ENCODE measurements at regions not wholly inside any gene's neighbourhood (a gene's known extent, or its start where the extent isn't known, plus 50 kb on each side); places are given as distances from the start of the nearest gene placed in this dataset.

DNA sequence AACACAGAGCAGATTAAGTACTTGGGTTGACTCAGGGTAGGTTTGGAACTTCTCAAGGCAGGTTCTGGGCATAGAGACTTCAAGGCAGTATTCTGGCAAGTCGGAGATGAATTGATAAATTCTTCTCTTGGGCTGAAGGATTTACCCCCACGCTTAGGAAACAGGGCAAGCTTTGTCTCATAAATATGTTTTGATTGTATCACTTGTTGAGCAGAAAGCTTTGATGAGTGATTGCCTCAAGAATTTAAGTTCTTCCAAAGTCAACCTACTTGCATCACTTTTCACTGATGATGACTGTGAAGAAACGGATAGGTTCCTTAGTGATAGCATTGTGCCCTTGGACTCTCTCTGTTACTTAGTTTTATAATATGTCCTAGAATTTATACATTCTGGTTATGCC, 258.6 kb upstream of the DACH1 start:
- H3K9me3 ChIP-seq, result no peaks in the 10 kb centered on the region
- TF ChIP-seq POLR2A (IDR thresholded peaks at IDR 0.05) (no peak), POLR2AphosphoS5 (IDR thresholded peaks at IDR 0.05) (no peak)
- TF ChIP-seq, protein P1, sequence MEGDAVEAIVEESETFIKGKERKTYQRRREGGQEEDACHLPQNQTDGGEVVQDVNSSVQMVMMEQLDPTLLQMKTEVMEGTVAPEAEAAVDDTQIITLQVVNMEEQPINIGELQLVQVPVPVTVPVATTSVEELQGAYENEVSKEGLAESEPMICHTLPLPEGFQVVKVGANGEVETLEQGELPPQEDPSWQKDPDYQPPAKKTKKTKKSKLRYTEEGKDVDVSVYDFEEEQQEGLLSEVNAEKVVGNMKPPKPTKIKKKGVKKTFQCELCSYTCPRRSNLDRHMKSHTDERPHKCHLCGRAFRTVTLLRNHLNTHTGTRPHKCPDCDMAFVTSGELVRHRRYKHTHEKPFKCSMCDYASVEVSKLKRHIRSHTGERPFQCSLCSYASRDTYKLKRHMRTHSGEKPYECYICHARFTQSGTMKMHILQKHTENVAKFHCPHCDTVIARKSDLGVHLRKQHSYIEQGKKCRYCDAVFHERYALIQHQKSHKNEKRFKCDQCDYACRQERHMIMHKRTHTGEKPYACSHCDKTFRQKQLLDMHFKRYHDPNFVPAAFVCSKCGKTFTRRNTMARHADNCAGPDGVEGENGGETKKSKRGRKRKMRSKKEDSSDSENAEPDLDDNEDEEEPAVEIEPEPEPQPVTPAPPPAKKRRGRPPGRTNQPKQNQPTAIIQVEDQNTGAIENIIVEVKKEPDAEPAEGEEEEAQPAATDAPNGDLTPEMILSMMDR (IDR thresholded peaks at IDR 0.05), result no peak
- no peaks in the 10 kb centered on the region for H3K36me3 ChIP-seq
- no peaks in the 10 kb centered on the region for H3K27me3 ChIP-seq
- intact Hi-C loops (cut with DNase I; ENCODE audit: low total_unique reads), result no loop called here
- H3K27ac ChIP-seq, result no peak overlapping the region
- H3K4me3 ChIP-seq, result no peak overlapping the region
- no peak for DNase-seq (ENCODE audit: low spot score in 2 of 2)
- no peaks in the 10 kb centered on the region for H3K4me1 ChIP-seq

DNA sequence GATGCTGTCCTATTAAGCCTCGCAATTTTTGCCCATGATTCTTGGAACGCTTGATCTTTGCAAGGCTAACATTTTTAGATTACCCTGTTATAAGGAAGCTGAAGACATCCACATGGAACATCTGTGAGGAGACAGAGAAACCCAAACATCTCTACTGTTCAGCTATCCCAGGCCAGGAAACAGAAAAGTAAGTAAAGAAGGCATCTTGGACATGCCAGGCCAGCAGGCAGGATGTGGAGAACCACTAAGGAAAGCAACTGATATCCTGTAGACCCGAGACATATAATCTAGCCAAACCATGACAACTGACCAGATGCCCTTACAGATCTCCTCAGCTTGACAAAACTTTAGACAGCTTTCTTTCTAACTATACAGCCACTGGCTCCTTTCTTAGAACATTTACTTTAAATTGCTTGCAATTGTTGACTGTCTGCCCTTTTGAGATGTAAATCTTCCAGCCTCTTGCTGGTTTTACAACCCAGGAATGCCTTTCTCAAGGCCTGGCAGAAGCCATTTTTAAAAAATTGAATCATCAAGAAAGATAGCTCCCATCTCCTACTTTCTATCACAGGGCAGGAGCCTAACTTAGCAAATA, 255.8 kb upstream of the DACH1 start:
- TF ChIP-seq, protein P1 (IDR thresholded peaks at IDR 0.05), result no peak
- TF ChIP-seq POLR2A (IDR thresholded peaks at IDR 0.05) (no peak), POLR2AphosphoS5 (IDR thresholded peaks at IDR 0.05) (no peak)
- intact Hi-C loops (cut with DNase I; ENCODE audit: low total_unique reads), result no loop called here
- Histone ChIP-seq H3K27me3 (no peaks in the 10 kb centered on the region), H3K4me1 (no peaks in the 10 kb centered on the region), H3K9me3 (no peaks in the 10 kb centered on the region), H3K36me3 (no peaks in the 10 kb centered on the region), H3K4me3 (no peak overlapping the region), H3K27ac (no peak overlapping the region)
- DNase-seq (ENCODE audit: low spot score in 2 of 2), result no peak

DNA sequence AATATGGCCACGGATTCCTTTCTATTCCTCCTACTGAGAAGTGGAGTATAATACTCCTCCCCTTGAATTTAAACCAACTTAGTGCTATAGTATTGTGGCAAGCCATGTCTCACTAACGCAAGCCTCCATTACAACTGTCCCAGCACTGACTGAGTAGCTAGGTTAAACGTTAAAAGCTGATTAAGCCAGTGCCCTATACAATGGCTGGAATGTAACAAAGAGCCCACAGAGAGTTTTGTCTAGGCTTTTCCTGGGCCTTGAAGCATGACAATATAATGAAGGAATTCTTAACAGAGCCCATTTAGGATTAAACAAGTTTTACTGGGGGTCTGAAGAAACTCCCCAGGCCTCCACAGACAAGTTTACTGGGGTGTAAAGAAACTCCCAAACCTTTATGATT, 254.5 kb upstream of the DACH1 start:
- Histone ChIP-seq H3K27ac (no peak overlapping the region), H3K9me3 (no peaks in the 10 kb centered on the region), H3K36me3 (no peaks in the 10 kb centered on the region), H3K4me1 (no peaks in the 10 kb centered on the region), H3K27me3 (no peaks in the 10 kb centered on the region), H3K4me3 (no peak overlapping the region)
- no peak for DNase-seq (ENCODE audit: low spot score in 2 of 2)
- intact Hi-C loops (cut with DNase I; ENCODE audit: low total_unique reads), result no loop called here
- no peak for TF ChIP-seq POLR2A (IDR thresholded peaks at IDR 0.05)
- no peak for TF ChIP-seq POLR2AphosphoS5 (IDR thresholded peaks at IDR 0.05)
- TF ChIP-seq, protein P1 (IDR thresholded peaks at IDR 0.05), result no peak

DNA sequence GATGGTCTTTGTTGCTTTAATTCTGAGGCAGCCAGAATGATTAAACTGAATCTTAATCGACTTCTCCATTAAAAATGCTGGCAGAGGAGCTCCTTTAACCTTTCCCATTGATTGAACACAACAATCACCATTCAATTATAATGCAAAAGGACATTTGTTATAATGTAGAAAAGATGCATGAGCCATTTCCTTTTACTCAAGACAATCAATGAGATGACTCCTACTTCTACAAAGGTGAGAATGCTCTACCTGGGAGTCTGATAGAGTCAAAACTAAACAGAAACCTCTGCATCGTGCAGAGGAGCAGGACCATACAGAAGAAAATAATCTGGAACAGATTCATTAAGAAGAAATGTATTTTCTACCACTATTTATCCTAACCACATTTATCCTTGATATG, 253.6 kb upstream of the DACH1 start:
- TF ChIP-seq POLR2AphosphoS5 (IDR thresholded peaks at IDR 0.05) (no peak), POLR2A (IDR thresholded peaks at IDR 0.05) (no peak)
- TF ChIP-seq, protein P1 (IDR thresholded peaks at IDR 0.05), result no peak

DNA sequence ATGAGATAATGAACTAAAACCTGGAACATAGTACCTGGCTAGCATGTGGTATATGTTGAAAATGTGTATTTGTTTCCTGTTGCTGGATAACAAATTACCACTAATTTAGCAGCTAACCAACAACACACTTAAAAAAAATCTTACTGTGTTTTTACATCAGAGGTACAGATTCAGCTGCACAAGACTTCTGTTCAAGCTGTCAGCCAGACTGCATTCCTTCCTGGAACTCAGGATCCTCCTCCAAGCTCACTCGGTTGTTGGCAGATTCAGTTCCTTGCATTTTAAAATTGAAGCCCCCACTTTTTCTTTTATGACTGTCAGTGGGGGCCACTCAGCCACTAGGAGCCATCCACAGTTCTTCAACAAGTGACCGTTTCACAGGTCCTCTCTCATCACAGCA, 246.9 kb upstream of the DACH1 start:
- no peak overlapping the region for H3K4me3 ChIP-seq
- H3K27ac ChIP-seq, result no peak overlapping the region
- DNase-seq (ENCODE audit: low spot score in 2 of 2), result no peak
- intact Hi-C loops (cut with DNase I; ENCODE audit: low total_unique reads), result no loop called here
- H3K4me1 ChIP-seq, result no peaks in the 10 kb centered on the region
- TF ChIP-seq, protein P1 (IDR thresholded peaks at IDR 0.05), result no peak
- TF ChIP-seq POLR2A (IDR thresholded peaks at IDR 0.05) (no peak), POLR2AphosphoS5 (IDR thresholded peaks at IDR 0.05) (no peak)
- no peaks in the 10 kb centered on the region for H3K36me3 ChIP-seq
- H3K9me3 ChIP-seq, result no peaks in the 10 kb centered on the region
- H3K27me3 ChIP-seq, result no peaks in the 10 kb centered on the region

More for the DNA sequence above, 253.6 kb upstream of the DACH1 start:
- H3K4me3 ChIP-seq, result no peak overlapping the region
- no peak overlapping the region for H3K27ac ChIP-seq
- H3K27me3 ChIP-seq, result no peaks in the 10 kb centered on the region
- no peak for DNase-seq (ENCODE audit: low spot score in 2 of 2)
- no peaks in the 10 kb centered on the region for H3K4me1 ChIP-seq
- intact Hi-C loops (cut with DNase I; ENCODE audit: low total_unique reads), result no loop called here
- H3K36me3 ChIP-seq, result no peaks in the 10 kb centered on the region
- no peaks in the 10 kb centered on the region for H3K9me3 ChIP-seq
